ENCODE measurements at regions not wholly inside any gene's neighbourhood (a gene's known extent, or its start where the extent isn't known, plus 50 kb on each side); places are given as distances from the start of the nearest gene placed in this dataset.

- peak overlapping the region; percentile 88 for H3K27ac Mint-ChIP-seq
- peak overlapping the region; percentile 65 for H3K4me3 Mint-ChIP-seq
These were observed 123.3 kb upstream of the TBL1X start for GRCh38 chrX:9341291-9342201.

GRCh38 chrX:9342561-9343051 is 122.3 kb upstream of the TBL1X start:
- H3K27me3 Mint-ChIP-seq = no peaks in the 10 kb centered on the region
- peak overlapping the region; percentile 54 for H3K27ac Mint-ChIP-seq
- no peak overlapping the region for H3K4me3 Mint-ChIP-seq
- no peaks in the 10 kb centered on the region for H3K9me3 Mint-ChIP-seq
- peaks cover 24% of the 10 kb centered on the region for H3K4me1 Mint-ChIP-seq
- H3K36me3 Mint-ChIP-seq = no peaks in the 10 kb centered on the region
- peak; percentile 42 for DNase-seq

More at GRCh38 chrX:9341291-9342201, 123.3 kb upstream of the TBL1X start:
- H3K27me3 Mint-ChIP-seq = no peaks in the 10 kb centered on the region
- DNase-seq = peak; percentile 61
- H3K4me1 Mint-ChIP-seq = peaks cover 24% of the 10 kb centered on the region
- no peaks in the 10 kb centered on the region for H3K9me3 Mint-ChIP-seq
- no peaks in the 10 kb centered on the region for H3K36me3 Mint-ChIP-seq

GRCh38 chrX:9343971-9344370 is 120.9 kb upstream of the TBL1X start:
- peaks cover 20% of the 10 kb centered on the region for H3K4me1 Mint-ChIP-seq
- no peak overlapping the region for H3K27ac Mint-ChIP-seq
- no peaks in the 10 kb centered on the region for H3K36me3 Mint-ChIP-seq
- no peaks in the 10 kb centered on the region for H3K9me3 Mint-ChIP-seq
- DNase-seq = no peak
- no peak overlapping the region for H3K4me3 Mint-ChIP-seq
- no peaks in the 10 kb centered on the region for H3K27me3 Mint-ChIP-seq

GRCh38 chrX:9345957-9346356 is 118.9 kb upstream of the TBL1X start:
- Mint-ChIP-seq H3K9me3 (no peaks in the 10 kb centered on the region), H3K4me1 (peaks cover 9% of the 10 kb centered on the region), H3K36me3 (no peaks in the 10 kb centered on the region), H3K27me3 (no peaks in the 10 kb centered on the region), H3K4me3 (no peak overlapping the region), H3K27ac (no peak overlapping the region)
- DNase-seq = no peak

- no peaks in the 10 kb centered on the region for H3K27me3 Mint-ChIP-seq
- peaks cover 20% of the 10 kb centered on the region for H3K4me1 Mint-ChIP-seq
- no peaks in the 10 kb centered on the region for H3K9me3 Mint-ChIP-seq
- no peaks in the 10 kb centered on the region for H3K36me3 Mint-ChIP-seq
- H3K27ac Mint-ChIP-seq = no peak overlapping the region
- no peak for DNase-seq
- H3K4me3 Mint-ChIP-seq = no peak overlapping the region
These were observed 115.0 kb upstream of the TBL1X start for GRCh38 chrX:9349572-9350494.

GRCh38 chrX:9351126-9351525 is 113.7 kb upstream of the TBL1X start:
- no peaks in the 10 kb centered on the region for H3K9me3 Mint-ChIP-seq
- peaks cover 2% of the 10 kb centered on the region for H3K36me3 Mint-ChIP-seq
- no peaks in the 10 kb centered on the region for H3K27me3 Mint-ChIP-seq
- no peak for DNase-seq
- peaks cover 26% of the 10 kb centered on the region for H3K4me1 Mint-ChIP-seq
- H3K27ac Mint-ChIP-seq = no peak overlapping the region
- H3K4me3 Mint-ChIP-seq = no peak overlapping the region

- no peak for DNase-seq
- peaks cover 26% of the 10 kb centered on the region for H3K4me1 Mint-ChIP-seq
- peak overlapping the region; percentile 47 for H3K4me3 Mint-ChIP-seq
- no peaks in the 10 kb centered on the region for H3K27me3 Mint-ChIP-seq
- peaks cover 2% of the 10 kb centered on the region for H3K36me3 Mint-ChIP-seq
- H3K27ac Mint-ChIP-seq = peak overlapping the region; percentile 83
- no peaks in the 10 kb centered on the region for H3K9me3 Mint-ChIP-seq
These were observed 112.6 kb upstream of the TBL1X start for GRCh38 chrX:9352243-9352642.

- Mint-ChIP-seq H3K4me3 (peak overlapping the region; percentile 47), H3K9me3 (no peaks in the 10 kb centered on the region), H3K36me3 (peaks cover 2% of the 10 kb centered on the region), H3K27ac (peak overlapping the region; percentile 83), H3K27me3 (no peaks in the 10 kb centered on the region), H3K4me1 (peaks cover 26% of the 10 kb centered on the region)
- DNase-seq = peak; percentile 40
These were observed 112.0 kb upstream of the TBL1X start for GRCh38 chrX:9352694-9353411.

- Mint-ChIP-seq H3K27ac (no peak overlapping the region), H3K4me1 (peaks cover 26% of the 10 kb centered on the region), H3K36me3 (peaks cover 2% of the 10 kb centered on the region), H3K27me3 (no peaks in the 10 kb centered on the region), H3K4me3 (no peak overlapping the region), H3K9me3 (no peaks in the 10 kb centered on the region)
- no peak for DNase-seq
These were observed 109.9 kb upstream of the TBL1X start for GRCh38 chrX:9354918-9355317.

GRCh38 chrX:9355739-9356138 is 109.1 kb upstream of the TBL1X start:
- Mint-ChIP-seq H3K4me1 (peaks cover 26% of the 10 kb centered on the region), H3K4me3 (no peak overlapping the region), H3K9me3 (no peaks in the 10 kb centered on the region), H3K36me3 (peaks cover 2% of the 10 kb centered on the region), H3K27ac (no peak overlapping the region), H3K27me3 (no peaks in the 10 kb centered on the region)
- DNase-seq = no peak

- no peaks in the 10 kb centered on the region for H3K9me3 Mint-ChIP-seq
- no peak for DNase-seq
- no peak overlapping the region for H3K4me3 Mint-ChIP-seq
- H3K36me3 Mint-ChIP-seq = peaks cover 2% of the 10 kb centered on the region
- H3K27ac Mint-ChIP-seq = no peak overlapping the region
- H3K27me3 Mint-ChIP-seq = no peaks in the 10 kb centered on the region
- H3K4me1 Mint-ChIP-seq = peaks cover 19% of the 10 kb centered on the region
These were observed 108.0 kb upstream of the TBL1X start for GRCh38 chrX:9356846-9357245.

GRCh38 chrX:9357518-9358114 is 107.2 kb upstream of the TBL1X start:
- DNase-seq = no peak
- no peak overlapping the region for H3K27ac Mint-ChIP-seq
- peaks cover 2% of the 10 kb centered on the region for H3K36me3 Mint-ChIP-seq
- H3K4me3 Mint-ChIP-seq = no peak overlapping the region
- H3K9me3 Mint-ChIP-seq = no peaks in the 10 kb centered on the region
- H3K4me1 Mint-ChIP-seq = peaks cover 11% of the 10 kb centered on the region
- H3K27me3 Mint-ChIP-seq = no peaks in the 10 kb centered on the region

- no peaks in the 10 kb centered on the region for H3K9me3 Mint-ChIP-seq
- H3K36me3 Mint-ChIP-seq = no peaks in the 10 kb centered on the region
- DNase-seq = no peak
- H3K27ac Mint-ChIP-seq = no peak overlapping the region
- H3K4me3 Mint-ChIP-seq = no peak overlapping the region
- H3K4me1 Mint-ChIP-seq = no peaks in the 10 kb centered on the region
- no peaks in the 10 kb centered on the region for H3K27me3 Mint-ChIP-seq
These were observed 102.4 kb upstream of the TBL1X start for GRCh38 chrX:9362363-9362928.

- H3K36me3 Mint-ChIP-seq = no peaks in the 10 kb centered on the region
- no peak overlapping the region for H3K4me3 Mint-ChIP-seq
- no peaks in the 10 kb centered on the region for H3K27me3 Mint-ChIP-seq
- no peak overlapping the region for H3K27ac Mint-ChIP-seq
- peaks cover 11% of the 10 kb centered on the region for H3K4me1 Mint-ChIP-seq
- DNase-seq = no peak
- H3K9me3 Mint-ChIP-seq = no peaks in the 10 kb centered on the region
These were observed 97.4 kb upstream of the TBL1X start for GRCh38 chrX:9367421-9367820.
